Endothelial cell of umbilical vein (primary cell): ENCODE measurements at regions not wholly inside any gene's neighbourhood (a gene's known extent, or its start where the extent isn't known, plus 50 kb on each side); places are given as distances from the start of the nearest gene placed in this dataset.

Experiments
- BruUV-seq: library from RNA; stranded (reverse); fragments of 400-500 nt; replicated peaks from 2 replicates; lab custom pipeline; 2021; lab: Mats Ljungman, UMichigan
- CTCF ChIA-PET: fragments of 300-600, 350-600 bp; sonication (Branson Sonifier 250); formaldehyde crosslinking; loops from one replicate; lab custom pipeline; 2021; ENCODE audit warnings: antibody characterized with exemption, inconsistent platforms; lab: Charles Lee
- POLR2A ChIA-PET: fragments of 300-600, 350-600 bp; sonication (Branson Sonifier 250); formaldehyde crosslinking; loops from one replicate; lab custom pipeline; 2021; ENCODE audit warnings: antibody characterized with exemption, inconsistent platforms; lab: Charles Lee
- DNase-seq: peaks from one replicate; pipeline ENCODE4 v3.0.0-alpha.2; 2011; ENCODE audit warnings: low read depth, low spot score
- FAIRE-seq: peaks from 2 replicates; lab custom pipeline; 2011; peaks lifted over from hg19 to GRCh38; lab: Jason Lieb, UNC
- H2AFZ ChIP-seq: 2 replicates; pipeline ENCODE4 v1.6.0; 2012; ENCODE audit warnings: low read depth, low read length, control low read depth, inconsistent platforms
- H3K27ac ChIP-seq: 2 replicates; pipeline ENCODE4 v1.5.1; 2011; ENCODE audit warnings: low read depth, mild to moderate bottlenecking, control low read depth, low read length, moderate library complexity; ENCODE audit not compliant: insufficient read depth
- H3K27me3 ChIP-seq, 2 experiments: 2 replicates each; pipeline versions ENCODE4 v1.6.0 to v1.6.1; 2011; ENCODE audit warnings: low read length in 2 of 2, mixed read lengths in 1 of 2; ENCODE audit not compliant: control insufficient read depth in 2 of 2, insufficient read depth in 2 of 2
- H3K36me3 ChIP-seq, 2 experiments: 2 replicates in 1 of 2; 3 replicates in 1 of 2; pipeline ENCODE4 v1.5.1; 2011; ENCODE audit warnings: low read length in 2 of 2, mild to moderate bottlenecking in 1 of 2, moderate library complexity in 1 of 2; ENCODE audit not compliant: control insufficient read depth in 2 of 2, insufficient read depth in 2 of 2; ENCODE audit errors: extremely low read depth in 1 of 2
- H3K4me1 ChIP-seq: 3 replicates; pipeline ENCODE4 v1.5.1; 2011; ENCODE audit warnings: mild to moderate bottlenecking, low read length; ENCODE audit not compliant: control insufficient read depth, insufficient read depth; ENCODE audit errors: extremely low read depth
- H3K4me2 ChIP-seq: 2 replicates; pipeline ENCODE4 v1.6.1; 2011; ENCODE audit warnings: low read length, control low read depth, mixed read lengths; ENCODE audit not compliant: insufficient read depth
- H3K4me3 ChIP-seq, 3 experiments: fragments of 200-600 bp in 1 of 3; sonication (generic), shearing (Covaris generic) in 1 of 3; replicated peaks in 1 of 3; 2 replicates each; pipeline ENCODE4 v1.5.1; 2011 to 2016; ENCODE audit warnings: control low read depth in 3 of 3, low read length in 3 of 3, mild to moderate bottlenecking in 2 of 3, inconsistent platforms in 1 of 3, low read depth in 1 of 3, moderate library complexity in 1 of 3; ENCODE audit not compliant: insufficient read depth in 1 of 3
- H3K79me2 ChIP-seq: 2 replicates; pipeline ENCODE4 v1.6.0; 2012; ENCODE audit warnings: low read length, inconsistent platforms; ENCODE audit not compliant: control insufficient read depth, insufficient read depth
- H3K9ac ChIP-seq: replicated peaks from 2 replicates; pipeline ENCODE3; 2011; ENCODE audit warnings: low read length, control low read depth; ENCODE audit not compliant: insufficient read depth; ENCODE audit errors: extremely low read depth
- H3K9me1 ChIP-seq: replicated peaks from 3 replicates; pipeline ENCODE4 v1.6.0; 2011; ENCODE audit warnings: mild to moderate bottlenecking, low read length; ENCODE audit not compliant: control insufficient read depth, insufficient read depth; ENCODE audit errors: extremely low read depth
- H3K9me3 ChIP-seq: replicated peaks from 2 replicates; pipeline ENCODE4 v1.5.1; 2012; ENCODE audit warnings: low read length, inconsistent platforms; ENCODE audit not compliant: control insufficient read depth, insufficient read depth
- H4K20me1 ChIP-seq: replicated peaks from 2 replicates; pipeline ENCODE3; 2011; ENCODE audit warnings: mild to moderate bottlenecking, low read length; ENCODE audit not compliant: control insufficient read depth, insufficient read depth; ENCODE audit errors: extremely low read depth
- CTCF ChIP-seq, 2 donors: IDR thresholded peaks; 1 replicate in 1 of 2; 2 replicates in 1 of 2; pipeline ENCODE4 v1.5.1; 2011; ENCODE audit warnings: low read length in 2 of 2, mild to moderate bottlenecking in 2 of 2, moderate library complexity in 2 of 2, control low read depth in 1 of 2, inconsistent platforms in 1 of 2, low read depth in 1 of 2; ENCODE audit not compliant: insufficient read depth in 1 of 2; ENCODE audit errors: extremely low read depth in 1 of 2
- EZH2 ChIP-seq: IDR thresholded peaks from 2 replicates; pipeline ENCODE4 v1.6.1; 2012; ENCODE audit warnings: borderline replicate concordance, low read depth, mild to moderate bottlenecking, moderate library complexity, low read length, inconsistent platforms; ENCODE audit not compliant: severe bottlenecking
- FOS ChIP-seq: IDR thresholded peaks from 2 replicates; pipeline ENCODE4 v1.6.1; 2011; ENCODE audit warnings: mild to moderate bottlenecking, low read length, moderate library complexity, borderline replicate concordance; ENCODE audit not compliant: insufficient read depth
- GATA2 ChIP-seq: IDR thresholded peaks from 2 replicates; pipeline ENCODE4 v1.7.0; 2011; ENCODE audit warnings: low read depth, mild to moderate bottlenecking, moderate library complexity, mixed read lengths, low read length; ENCODE audit not compliant: insufficient read length, insufficient read depth
- JUN ChIP-seq: IDR thresholded peaks from 2 replicates; pipeline ENCODE4 v1.6.1; 2011; ENCODE audit warnings: borderline replicate concordance, low read depth; ENCODE audit not compliant: insufficient read length, insufficient read depth
- MAX ChIP-seq: IDR thresholded peaks from 2 replicates; pipeline ENCODE4 v1.6.1; 2011; ENCODE audit not compliant: insufficient read depth, insufficient read length
- MYC ChIP-seq: IDR thresholded peaks from one replicate; pipeline ENCODE4 v1.6.1; 2011; ENCODE audit warnings: mild to moderate bottlenecking, low read depth, low read length
- POLR2A ChIP-seq: IDR thresholded peaks from 2 replicates; pipeline ENCODE4 v1.6.1; 2012; ENCODE audit warnings: low read depth, mild to moderate bottlenecking, control low read depth, low read length
- POLR2AphosphoS5 ChIP-seq: IDR thresholded peaks from 2 replicates; pipeline ENCODE4 v1.6.1; 2012; ENCODE audit warnings: low read depth, mild to moderate bottlenecking, control low read depth, low read length, moderate library complexity; ENCODE audit not compliant: insufficient read depth
- dilution Hi-C: fragments of 300-500 bp; cut with MboI; formaldehyde crosslinking; loops from one replicate; pipeline ENCODE4 v1.15.0; 2019; ENCODE audit warnings: low sequenced_read_pairs; ENCODE audit not compliant: extremely low pct_ligation_motif_present
- intact Hi-C: fragments of 100-400 bp; cut with micrococcal nuclease; formaldehyde crosslinking; loops from one replicate; pipeline ENCODE4 v1.10.0; 2022

GRCh38 chr5:77928776-77929300 is 152.7 kb upstream of the TBCA start:
- Histone ChIP-seq H3K4me1 (no peaks in the 10 kb centered on the region), H4K20me1 (no peaks in the 10 kb centered on the region), H3K4me2 (no peak overlapping the region), H2AFZ (no peak overlapping the region), H3K79me2 (no peaks in the 10 kb centered on the region), H3K9ac (no peak overlapping the region), H3K9me3 (no peaks in the 10 kb centered on the region), H3K9me1 (no peaks in the 10 kb centered on the region), H3K27me3 (peaks cover 4 to 34% of the 10 kb centered on the region in 2 experiments), H3K27ac (no peak overlapping the region), H3K4me3 (no peak overlapping the region), H3K36me3 (no peaks in the 10 kb centered on the region)
- intact Hi-C loops: no loop called here
- ChIA-PET POLR2A (no interaction called here), CTCF (no interaction called here)
- dilution Hi-C loops: no loop called here
- BruUV-seq: no TSS peak
- DNase-seq (no peak), FAIRE-seq (no peak)
- no peak for TF ChIP-seq GATA2
- TF ChIP-seq MAX: no peak
- no peak for TF ChIP-seq MYC
- no peak for TF ChIP-seq POLR2A
- no peak for TF ChIP-seq CTCF (IDR thresholded peaks at IDR 0.05; ENCODE audit: extremely low read depth in 1 of 2, insufficient read depth in 1 of 2, low read depth in 1 of 2, low read length in 2 of 2)
- no peak for TF ChIP-seq FOS
- TF ChIP-seq POLR2AphosphoS5: no peak
- no peak for TF ChIP-seq EZH2
- TF ChIP-seq JUN: no peak
